Transverse colon (tissue), 4 donors: ENCODE measurements at regions not wholly inside any gene's neighbourhood (a gene's known extent, or its start where the extent isn't known, plus 50 kb on each side); places are given as distances from the start of the nearest gene placed in this dataset.

Experiments
- DNase-seq: peaks from one replicate; pipeline ENCODE4 v3.0.0-alpha.2; 2019
- H3K27ac ChIP-seq, 4 donors: fragments of 200-600 bp; sonication (generic); 2 replicates each; pipeline ENCODE4 v1.5.1; 2016 to 2018; ENCODE audit warnings: inconsistent platforms in 4 of 4
- H3K27me3 ChIP-seq: fragments of 200-600 bp; sonication (generic); 2 replicates; pipeline ENCODE4 v1.5.1; 2017; ENCODE audit warnings: inconsistent platforms
- H3K36me3 ChIP-seq, 4 donors: fragments of 200-600 bp; sonication (generic); 2 replicates each; pipeline ENCODE4 v1.5.1; 2017 to 2019; ENCODE audit warnings: inconsistent platforms in 4 of 4
- H3K4me1 ChIP-seq, 4 donors: fragments of 200-600 bp; sonication (generic); 2 replicates each; pipeline ENCODE4 v1.5.1; 2017 to 2020; ENCODE audit warnings: inconsistent platforms in 4 of 4
- H3K4me3 ChIP-seq, 4 donors: fragments of 200-600 bp; sonication (generic); 1 replicate in 1 of 4; 2 replicates in 3 of 4; pipeline versions ENCODE4 v1.5.1 to v1.6.1; 2017 to 2019; ENCODE audit warnings: inconsistent platforms in 4 of 4
- H3K9me3 ChIP-seq, 2 donors: fragments of 200-600 bp; sonication (generic); 2 replicates each; pipeline ENCODE4 v1.5.1; 2017 to 2019; ENCODE audit warnings: inconsistent platforms in 2 of 2
- CTCF ChIP-seq, 5 experiments: fragments of 200-600 bp in 3 of 5; fragments of 450-650 bp in 2 of 5; sonication (generic) in 3 of 5; IDR thresholded peaks; 1 replicate in 2 of 5; 2 replicates in 3 of 5; pipeline ENCODE4 v1.5.1; 2016 to 2017; ENCODE audit warnings: antibody characterized with exemption in 5 of 5, inconsistent platforms in 3 of 5, mild to moderate bottlenecking in 2 of 5, moderate library complexity in 1 of 5
- EP300 ChIP-seq: sonication (generic); formaldehyde crosslinking; IDR thresholded peaks from one replicate; pipeline ENCODE4 v1.6.1; 2017; ENCODE audit warnings: antibody characterized with exemption, low read depth
- POLR2A ChIP-seq: fragments of 450-650 bp; IDR thresholded peaks from one replicate; pipeline ENCODE4 v1.6.1; 2016; ENCODE audit warnings: antibody characterized with exemption, mild to moderate bottlenecking, moderate library complexity
- POLR2AphosphoS5 ChIP-seq, 3 donors: sonication (generic); formaldehyde crosslinking; IDR thresholded peaks; one replicate each; pipeline ENCODE4 v1.6.1; 2016; ENCODE audit warnings: antibody characterized with exemption in 3 of 3
- WGBS, 2 donors: methylation state at CpG; one replicate each; pipeline ENCODE4 v1.1.5; 2018; ENCODE audit warnings: low coverage in 1 of 2; 5-methylcytosine and 5-hydroxymethylcytosine counted together
- in situ Hi-C, 4 donors: fragments of 200-750 bp; cut with MboI; loops; one replicate each; pipeline versions ENCODE4 v1.15.0 to v1.15.1; 2017; ENCODE audit warnings: low sequenced_read_pairs in 3 of 4, low pct_ligation_motif_present in 1 of 4, low pct_unique_long_range_greater_than_20kb in 1 of 4
- intact Hi-C: fragments of 100-400 bp; cut with DNase I; formaldehyde crosslinking; loops from one replicate; pipeline ENCODE4 v1.15.1; 2023; ENCODE audit warnings: low total_unique reads

- Histone ChIP-seq H3K9me3 (peaks cover 0 to 3% of the 10 kb centered on the region in 2 donors), H3K4me1 (no peaks in the 10 kb centered on the region), H3K27ac (no peak overlapping the region), H3K27me3 (no peaks in the 10 kb centered on the region), H3K4me3 (no peak overlapping the region), H3K36me3 (no peaks in the 10 kb centered on the region)
- no peak for DNase-seq
- WGBS, 2 donors = 77 to 100% methylated on average over 1 to 2 of the region's 2 CpGs
- in situ Hi-C loops (no loop called here), intact Hi-C loops (no loop called here)
- no peak for TF ChIP-seq POLR2A
- no peak for TF ChIP-seq POLR2AphosphoS5 (IDR thresholded peaks at IDR 0.05)
- TF ChIP-seq CTCF (IDR thresholded peaks at IDR 0.05) = no peak
- no peak for TF ChIP-seq EP300
Observed at GRCh38 chr16:35177851-35178250, 1718.4 kb downstream of the TP53TG3F start.

- no peak for DNase-seq
- WGBS, 2 donors = 68% methylated on average over 2 of the region's 2 CpGs; no CpG with 5 or more reads in 1 of the 2 donors
Observed at GRCh38 chr16:35180970-35181369, 1721.6 kb downstream of the TP53TG3F start.

GRCh38 chr16:35181422-35182030 is 1722.1 kb downstream of the TP53TG3F start:
- no peaks in the 10 kb centered on the region for H3K4me1 ChIP-seq
- no peak overlapping the region for H3K27ac ChIP-seq
- TF ChIP-seq CTCF (IDR thresholded peaks at IDR 0.05) = no peak
- TF ChIP-seq EP300 = no peak
- TF ChIP-seq POLR2AphosphoS5 (IDR thresholded peaks at IDR 0.05) = no peak
- TF ChIP-seq POLR2A = no peak
- no peak for DNase-seq
- intact Hi-C loops = no loop called here
- no peak overlapping the region for H3K4me3 ChIP-seq
- 58% methylated on average over 6 of the region's 6 CpGs; no CpG with 5 or more reads in 1 of the 2 donors for WGBS, 2 donors
- no peaks in the 10 kb centered on the region for H3K36me3 ChIP-seq
- no peaks in the 10 kb centered on the region for H3K27me3 ChIP-seq
- in situ Hi-C loops = no loop called here
- H3K9me3 ChIP-seq = no peaks in the 10 kb centered on the region

More at GRCh38 chr16:35180970-35181369, 1721.6 kb downstream of the TP53TG3F start:
- TF ChIP-seq CTCF (IDR thresholded peaks at IDR 0.05) = no peak
- intact Hi-C loops = no loop called here
- Histone ChIP-seq H3K27ac (no peak overlapping the region), H3K36me3 (no peaks in the 10 kb centered on the region), H3K4me3 (no peak overlapping the region), H3K27me3 (no peaks in the 10 kb centered on the region), H3K4me1 (no peaks in the 10 kb centered on the region), H3K9me3 (no peaks in the 10 kb centered on the region)
- in situ Hi-C loops = no loop called here

GRCh38 chr16:35182043-35182677 is 1722.7 kb downstream of the TP53TG3F start:
- H3K36me3 ChIP-seq = no peaks in the 10 kb centered on the region
- in situ Hi-C loops = no loop called here
- no peaks in the 10 kb centered on the region for H3K9me3 ChIP-seq

More at GRCh38 chr16:35182043-35182677, 1722.7 kb downstream of the TP53TG3F start:
- Histone ChIP-seq H3K4me1 (no peaks in the 10 kb centered on the region), H3K27ac (no peak overlapping the region), H3K27me3 (no peaks in the 10 kb centered on the region), H3K4me3 (no peak overlapping the region)
- TF ChIP-seq CTCF (IDR thresholded peaks at IDR 0.05) (no peak), EP300 (no peak)
- intact Hi-C loops = no loop called here
- no peak for DNase-seq
